ENCODE measurements at regions not wholly inside any gene's neighbourhood (a gene's known extent, or its start where the extent isn't known, plus 50 kb on each side); places are given as distances from the start of the nearest gene placed in this dataset.

- no peak for DNase-seq
These were observed 237.8 kb upstream of the KIRREL3 start for GRCh38 chr11:127238321-127238720.

- DNase-seq, result no peak
These were observed 236.2 kb upstream of the KIRREL3 start for GRCh38 chr11:127236776-127237175.

GRCh38 chr11:127233998-127234397 is 233.4 kb upstream of the KIRREL3 start:
- no peak for DNase-seq

DNA sequence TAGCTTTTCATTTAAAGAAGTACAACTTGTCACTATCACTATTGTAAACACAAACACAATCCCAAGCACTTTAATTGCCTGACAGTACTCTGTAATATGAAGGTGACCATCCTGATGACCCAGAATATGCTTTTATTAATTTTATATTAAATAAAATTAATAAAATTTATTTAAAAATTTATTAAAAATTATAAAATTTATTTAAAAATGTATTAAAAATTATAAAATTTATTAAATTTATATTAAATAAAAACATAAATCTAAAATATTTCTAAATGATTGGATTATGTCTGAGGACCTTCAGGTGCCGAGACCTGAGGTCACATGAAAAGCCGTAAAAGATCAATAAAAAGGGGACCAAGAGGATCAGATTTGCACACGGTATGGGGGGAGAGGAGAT is 229.8 kb upstream of the KIRREL3 start:
- DNase-seq, result no peak

DNA sequence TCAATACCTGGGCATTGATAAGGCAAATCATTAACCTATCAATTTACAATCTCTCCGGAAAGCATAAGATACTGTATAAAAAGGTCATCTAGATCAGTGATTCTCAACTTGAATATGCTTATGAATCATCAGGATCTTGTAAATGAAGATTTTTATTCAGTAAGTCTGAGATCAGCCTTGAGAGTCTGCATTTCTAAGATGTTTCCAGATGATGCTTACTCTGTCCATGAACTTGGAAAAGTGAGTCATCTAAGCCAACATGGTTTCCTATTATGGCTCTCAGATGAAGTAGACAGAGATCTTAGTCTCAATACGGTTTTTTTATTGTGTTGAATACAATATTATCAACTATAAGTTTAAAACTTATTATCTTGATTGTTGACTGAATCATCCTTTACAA is 226.4 kb upstream of the KIRREL3 start:
- no peak for DNase-seq

DNA sequence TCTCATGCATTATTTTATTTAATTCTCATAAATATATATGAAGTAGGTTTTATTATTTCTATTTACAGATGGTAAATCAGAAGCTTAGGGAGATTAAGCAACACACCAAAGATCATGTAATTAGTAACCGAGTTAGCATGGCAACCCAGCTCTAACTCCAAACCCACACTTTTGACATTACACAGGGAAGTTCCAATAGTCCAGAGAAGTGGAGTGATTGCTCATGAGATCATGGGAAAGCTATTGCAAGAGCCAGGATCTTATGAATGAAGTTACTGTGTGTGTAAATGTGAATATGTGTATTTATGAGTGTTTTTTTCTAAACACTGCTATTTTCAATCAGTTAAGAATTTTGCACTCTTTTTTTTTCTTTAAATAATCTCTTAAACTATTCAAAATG is 225.8 kb upstream of the KIRREL3 start:
- no peak for DNase-seq

- DNase-seq, result no peak
These were observed 225.0 kb upstream of the KIRREL3 start for GRCh38 chr11:127225619-127226018.

DNA sequence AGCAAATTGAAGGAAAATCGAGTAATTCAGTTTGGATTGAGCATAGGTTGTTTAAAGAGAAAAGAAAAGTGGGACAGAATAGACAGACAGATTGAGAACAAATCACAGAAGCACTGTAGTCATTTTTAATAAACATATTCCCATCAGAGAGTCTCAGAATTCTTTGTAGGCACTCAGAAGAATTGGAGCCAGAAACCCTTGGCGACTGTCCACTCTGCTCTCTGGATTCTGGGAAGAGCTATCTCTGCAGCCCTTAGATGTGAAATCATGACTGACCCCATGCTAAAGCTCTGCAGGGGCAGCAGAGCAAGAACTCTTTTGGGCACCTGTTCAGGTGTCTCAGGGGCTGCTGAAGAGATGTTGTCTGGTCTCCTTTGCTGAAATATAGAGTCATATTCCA is 223.7 kb upstream of the KIRREL3 start:
- DNase-seq, result no peak

DNA sequence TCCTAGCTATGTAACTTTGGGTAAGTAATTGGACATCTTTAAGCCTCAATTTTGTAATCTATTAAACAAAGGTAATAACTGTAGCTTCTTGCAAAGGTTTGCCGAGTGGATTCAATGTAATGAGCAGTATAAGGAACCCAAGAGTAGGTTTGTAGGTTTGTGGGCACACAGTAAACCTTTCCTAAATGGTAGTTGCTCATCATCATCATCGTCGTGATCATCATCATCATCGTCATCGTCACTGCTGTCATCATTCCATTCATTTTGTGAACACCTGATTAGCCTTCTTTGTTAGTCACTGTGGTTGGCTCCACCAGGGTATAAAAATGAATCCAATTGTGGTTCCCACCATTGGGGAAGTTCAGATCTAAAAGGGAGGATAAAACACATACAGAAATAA is 223.1 kb upstream of the KIRREL3 start:
- DNase-seq, result no peak

DNA sequence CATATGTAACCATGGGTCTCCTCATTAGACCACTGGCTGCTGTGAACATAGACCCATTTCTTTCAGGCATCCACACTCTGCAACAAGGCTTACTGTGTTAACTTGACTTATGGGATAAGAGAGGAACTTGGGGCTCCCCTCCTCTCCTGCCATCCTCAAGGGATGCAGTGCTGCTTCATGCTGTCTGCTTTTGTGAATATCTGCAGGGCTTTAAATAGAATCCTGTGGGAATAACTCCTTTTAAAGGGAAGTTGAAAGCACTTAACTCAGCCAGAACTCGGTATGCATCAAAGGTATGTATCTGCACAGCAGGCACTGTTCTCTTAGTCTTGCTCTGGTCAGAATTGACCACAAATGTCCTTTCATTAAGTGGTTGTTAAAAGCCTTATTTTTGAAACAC is 222.5 kb upstream of the KIRREL3 start:
- DNase-seq, result no peak

- DNase-seq, result no peak
These were observed 219.1 kb upstream of the KIRREL3 start for GRCh38 chr11:127219704-127220103.

DNA sequence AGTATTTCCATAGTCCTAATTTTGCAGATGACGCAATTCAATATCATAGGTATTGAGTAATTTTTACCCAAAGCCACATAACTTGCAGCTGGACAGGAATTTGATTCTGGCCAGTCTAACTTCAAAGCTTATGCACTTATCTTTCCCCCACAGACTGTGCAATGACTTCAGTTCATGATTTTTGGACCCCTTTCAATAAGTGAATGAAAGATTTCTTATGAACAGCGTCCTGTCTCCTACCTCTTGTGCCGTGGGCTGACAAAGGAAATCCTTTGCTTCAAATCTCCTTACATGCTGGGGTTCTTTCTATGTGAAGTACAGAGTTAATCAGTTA is 217.7 kb upstream of the KIRREL3 start:
- DNase-seq, result no peak

GRCh38 chr11:127217452-127218274 is 217.1 kb upstream of the KIRREL3 start:
- DNase-seq, result no peak

DNA sequence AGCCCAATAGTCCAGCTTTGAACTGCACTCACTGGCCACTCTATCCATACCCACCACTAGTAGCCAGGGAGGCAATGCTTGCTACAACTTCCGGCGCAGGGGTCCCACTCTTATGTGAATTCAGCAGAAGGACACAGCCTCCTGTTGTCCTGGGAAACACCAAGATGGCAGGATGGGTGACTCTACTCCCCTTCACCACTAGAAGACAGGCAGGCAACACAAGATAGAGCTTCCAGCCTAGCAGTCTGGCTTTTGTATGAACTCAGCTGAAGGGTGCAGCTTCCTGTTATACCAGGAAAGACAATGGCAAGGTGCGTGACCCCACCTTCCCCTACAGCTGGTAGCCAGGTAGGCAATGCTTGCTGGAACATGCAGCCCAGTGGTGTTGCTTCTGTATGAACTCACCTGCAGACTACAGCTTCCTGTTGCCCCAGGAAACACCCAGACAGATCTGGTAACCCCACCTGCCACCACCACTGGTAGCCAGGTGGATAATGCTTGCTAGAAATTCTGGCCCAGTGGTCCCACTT is 205.2 kb upstream of the KIRREL3 start:
- DNase-seq, result no peak

GRCh38 chr11:127203490-127203889 is 202.9 kb upstream of the KIRREL3 start:
- no peak for DNase-seq

- DNase-seq, result no peak
These were observed 201.5 kb upstream of the KIRREL3 start for GRCh38 chr11:127202105-127202504.

DNA sequence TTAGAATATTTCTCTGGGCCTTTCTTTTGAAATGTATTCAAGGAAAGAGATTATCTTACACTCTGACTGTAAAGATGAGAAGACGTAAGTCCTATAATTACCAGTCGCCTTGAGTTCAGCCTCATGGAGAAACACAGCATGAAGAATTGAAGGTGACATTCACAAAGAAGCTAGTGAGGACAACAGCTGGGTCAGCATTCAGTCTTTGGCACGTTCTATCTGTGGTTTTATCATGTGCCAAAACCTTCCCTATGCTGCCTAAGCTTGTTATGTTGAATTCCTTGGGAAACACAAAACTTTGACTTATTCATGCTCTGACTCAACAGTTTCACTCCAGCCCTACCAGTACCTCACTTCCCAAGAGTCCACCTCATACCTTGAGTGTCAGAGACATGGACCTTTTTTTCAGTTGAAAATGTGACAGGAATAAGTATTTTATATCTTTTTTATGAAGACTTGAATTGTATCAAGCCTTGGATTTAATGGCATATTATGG is 198.8 kb upstream of the KIRREL3 start:
- no peak for DNase-seq

GRCh38 chr11:127195501-127196120 is 195.0 kb upstream of the KIRREL3 start:
- DNase-seq, result no peak

GRCh38 chr11:127194521-127194920 is 194.0 kb upstream of the KIRREL3 start:
- DNase-seq, result no peak

- no peak for DNase-seq
These were observed 193.4 kb upstream of the KIRREL3 start for GRCh38 chr11:127193950-127194349.

DNA sequence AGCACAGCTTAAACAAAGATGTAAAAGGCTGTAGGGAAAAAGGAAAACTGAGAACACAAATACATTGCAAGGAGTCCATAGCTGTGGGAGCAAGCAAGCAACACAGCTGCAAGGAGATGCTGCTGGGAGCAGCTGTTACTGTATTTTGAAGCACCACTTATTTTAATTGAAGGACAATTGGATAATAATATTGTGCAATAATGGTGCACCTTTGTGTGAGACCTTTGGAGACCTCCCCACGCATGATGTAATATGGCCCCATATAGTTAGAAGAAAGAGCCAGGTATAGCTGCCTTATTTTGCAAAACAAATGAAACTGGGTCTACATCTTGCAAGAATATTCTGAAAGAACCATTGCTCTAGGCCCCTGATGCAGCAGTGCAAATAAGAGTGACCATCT is 191.1 kb upstream of the KIRREL3 start:
- no peak for DNase-seq

GRCh38 chr11:127191261-127191660 is 190.7 kb upstream of the KIRREL3 start:
- DNase-seq, result no peak

GRCh38 chr11:127182586-127183203 is 182.1 kb upstream of the KIRREL3 start:
- DNase-seq, result no peak

- no peak for DNase-seq
These were observed 156.7 kb upstream of the KIRREL3 start for GRCh38 chr11:127157225-127157624.

Data from T1000 (cell line).